ENCODE measurements at regions not wholly inside any gene's neighbourhood (a gene's known extent, or its start where the extent isn't known, plus 50 kb on each side); places are given as distances from the start of the nearest gene placed in this dataset.

DNA sequence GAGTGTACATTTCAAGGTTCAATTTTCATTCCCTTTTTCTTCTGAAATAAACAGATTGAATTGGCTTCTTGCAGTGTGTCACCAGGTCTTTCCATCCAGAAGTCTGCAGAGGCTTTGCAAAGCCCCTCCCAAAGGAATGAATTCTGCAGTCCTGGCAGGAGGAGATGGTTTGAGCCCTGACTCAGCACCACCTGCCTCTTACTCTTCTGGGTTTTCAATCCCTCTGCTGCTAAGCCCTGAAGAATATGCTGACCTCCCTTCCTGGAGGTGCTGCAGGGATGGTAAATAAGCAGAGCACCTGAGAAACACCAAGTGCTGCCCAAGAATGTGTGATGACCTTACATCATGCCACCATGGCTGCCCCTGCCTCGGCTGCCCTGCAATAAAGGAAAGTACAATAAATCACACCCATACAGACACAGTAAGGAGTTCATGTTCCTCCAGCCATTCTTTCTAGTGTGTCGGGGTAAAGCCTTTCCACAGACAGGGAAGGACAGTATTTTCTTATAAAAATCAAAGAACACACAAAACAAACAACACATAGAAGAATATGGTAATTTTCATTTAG, 209.2 kb downstream of the ZNF326 start:
- Histone ChIP-seq H3K4me1 (no peaks in the 10 kb centered on the region), H3K36me3 (ENCODE audit: insufficient read depth in 1 of 2, low read depth in 1 of 2) (no peaks in the 10 kb centered on the region), H3K27ac (no peak overlapping the region), H3K9me3 (no peaks in the 10 kb centered on the region), H3K27me3 (ENCODE audit: insufficient read depth in 3 of 3, low read length in 2 of 3) (no peaks in the 10 kb centered on the region), H3K4me3 (no peak overlapping the region)
- TF ChIP-seq CTCF (IDR thresholded peaks at IDR 0.05) = no peak
- DNase-seq = no peak
- WGBS, 3 donors = 36 to 53% (median 45%) methylated on average over 2 of the region's 2 CpGs
- no peak for ATAC-seq
- intact Hi-C loops (cut with DNase I) = no loop called here

- WGBS, 3 donors = 72 to 79% (median 74%) methylated on average over 6 of the region's 6 CpGs
- ATAC-seq = no peak
- Histone ChIP-seq H3K27ac (no peak overlapping the region), H3K4me1 (no peaks in the 10 kb centered on the region), H3K4me3 (no peak overlapping the region), H3K9me3 (no peaks in the 10 kb centered on the region), H3K36me3 (ENCODE audit: insufficient read depth in 1 of 2, low read depth in 1 of 2) (no peaks in the 10 kb centered on the region), H3K27me3 (ENCODE audit: insufficient read depth in 3 of 3, low read length in 2 of 3) (no peaks in the 10 kb centered on the region)
- DNase-seq = no peak
- intact Hi-C loops (cut with DNase I) = no loop called here
- no peak for TF ChIP-seq CTCF (IDR thresholded peaks at IDR 0.05)
These were observed 206.8 kb downstream of the ZNF326 start for GRCh38 chr1:90201467-90202358.

DNA sequence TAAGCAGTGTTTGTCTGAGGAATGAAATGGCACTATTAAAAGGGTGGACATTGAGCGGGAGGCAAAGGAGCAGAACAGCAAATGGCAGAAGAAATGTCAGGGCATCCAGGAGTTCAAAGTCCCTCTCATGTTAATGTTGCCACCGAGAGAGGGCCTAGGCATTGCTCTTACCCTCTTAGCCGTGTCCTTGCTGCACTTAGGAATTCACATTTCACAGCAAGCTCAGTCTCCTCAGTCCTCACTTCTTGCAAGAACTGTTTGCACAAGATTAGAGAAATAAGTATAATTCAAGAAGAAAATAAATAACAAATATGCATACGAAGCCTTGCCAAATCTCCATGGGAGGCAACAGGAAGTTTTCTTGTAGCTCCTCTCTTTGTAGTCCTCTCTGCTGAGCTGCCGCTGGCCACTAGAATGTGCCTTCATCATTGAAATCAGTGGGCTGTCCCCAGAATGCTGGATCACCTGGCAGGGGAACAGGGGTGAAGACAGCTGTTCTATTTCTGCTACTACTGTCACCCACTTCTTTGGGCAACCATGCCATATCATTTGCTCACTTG, 205.8 kb downstream of the ZNF326 start:
- Histone ChIP-seq H3K27me3 (ENCODE audit: insufficient read depth in 3 of 3, low read length in 2 of 3) (no peaks in the 10 kb centered on the region), H3K36me3 (ENCODE audit: insufficient read depth in 1 of 2, low read depth in 1 of 2) (no peaks in the 10 kb centered on the region), H3K9me3 (no peaks in the 10 kb centered on the region), H3K27ac (no peak overlapping the region), H3K4me1 (no peaks in the 10 kb centered on the region), H3K4me3 (no peak overlapping the region)
- no peak for TF ChIP-seq CTCF (IDR thresholded peaks at IDR 0.05)
- intact Hi-C loops (cut with DNase I) = no loop called here
- WGBS, 3 donors = 70 to 73% (median 73%) methylated on average over 5 of the region's 5 CpGs
- ATAC-seq = no peak
- DNase-seq = no peak

DNA sequence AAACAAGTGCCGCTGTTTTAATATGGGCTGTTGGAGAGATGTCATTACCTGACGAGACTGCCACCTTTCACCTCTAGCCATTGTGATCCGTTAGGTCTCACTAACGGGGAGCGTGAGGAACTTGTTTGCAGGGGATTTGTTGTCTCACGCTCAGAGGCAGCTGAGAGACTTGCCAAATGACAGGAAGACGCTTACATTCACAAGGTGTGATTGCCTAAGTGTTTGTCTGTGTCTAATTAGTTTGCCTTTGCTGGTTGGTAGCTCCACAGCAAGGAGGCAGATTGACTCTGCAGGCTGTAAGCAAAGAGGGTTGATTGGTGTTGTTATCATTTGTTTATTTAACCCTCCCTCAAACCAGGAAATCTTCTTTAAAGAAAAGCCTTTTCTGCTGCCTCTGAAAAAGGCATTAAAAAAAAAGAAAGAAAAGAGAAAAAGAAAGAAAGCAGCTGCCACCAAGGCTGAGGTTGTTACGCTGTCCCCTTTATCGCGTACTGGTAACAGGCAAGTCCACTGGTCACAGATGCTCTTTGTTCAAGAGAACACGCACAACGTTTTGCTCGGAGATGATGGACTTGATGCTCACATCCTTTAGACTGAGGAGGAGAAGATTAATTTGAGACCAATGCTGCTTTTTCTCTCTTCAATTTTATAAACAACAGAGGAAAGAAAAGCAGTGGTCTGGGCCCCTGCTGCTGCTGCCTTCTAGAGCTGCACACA, 203.9 kb downstream of the ZNF326 start:
- Histone ChIP-seq H3K4me1 (no peaks in the 10 kb centered on the region), H3K36me3 (ENCODE audit: insufficient read depth in 1 of 2, low read depth in 1 of 2) (no peaks in the 10 kb centered on the region), H3K27me3 (ENCODE audit: insufficient read depth in 3 of 3, low read length in 2 of 3) (no peaks in the 10 kb centered on the region), H3K27ac (no peak overlapping the region), H3K4me3 (no peak overlapping the region), H3K9me3 (no peaks in the 10 kb centered on the region)
- intact Hi-C loops (cut with DNase I) = no loop called here
- DNase-seq = no peak
- WGBS, 3 donors = 39 to 47% (median 47%) methylated on average over 13 of the region's 13 CpGs
- ATAC-seq = no peak
- no peak for TF ChIP-seq CTCF (IDR thresholded peaks at IDR 0.05)
